NCI-H446 treated with DMSO at 0.1 percent for 48 hours (cell line): ENCODE measurements at regions not wholly inside any gene's neighbourhood (a gene's known extent, or its start where the extent isn't known, plus 50 kb on each side); places are given as distances from the start of the nearest gene placed in this dataset.
A peak's percentile ranks its signal among the peaks of the same experiment; 100 is the strongest.

ENCODE experiments used
- DNase-seq: peaks from one replicate; lab custom pipeline; 2025; lab: John Stamatoyannopoulos, UW

- no peak for DNase-seq
Observed at GRCh38 chr9:18350036-18350435, 123.9 kb upstream of the ADAMTSL1 start.

DNA sequence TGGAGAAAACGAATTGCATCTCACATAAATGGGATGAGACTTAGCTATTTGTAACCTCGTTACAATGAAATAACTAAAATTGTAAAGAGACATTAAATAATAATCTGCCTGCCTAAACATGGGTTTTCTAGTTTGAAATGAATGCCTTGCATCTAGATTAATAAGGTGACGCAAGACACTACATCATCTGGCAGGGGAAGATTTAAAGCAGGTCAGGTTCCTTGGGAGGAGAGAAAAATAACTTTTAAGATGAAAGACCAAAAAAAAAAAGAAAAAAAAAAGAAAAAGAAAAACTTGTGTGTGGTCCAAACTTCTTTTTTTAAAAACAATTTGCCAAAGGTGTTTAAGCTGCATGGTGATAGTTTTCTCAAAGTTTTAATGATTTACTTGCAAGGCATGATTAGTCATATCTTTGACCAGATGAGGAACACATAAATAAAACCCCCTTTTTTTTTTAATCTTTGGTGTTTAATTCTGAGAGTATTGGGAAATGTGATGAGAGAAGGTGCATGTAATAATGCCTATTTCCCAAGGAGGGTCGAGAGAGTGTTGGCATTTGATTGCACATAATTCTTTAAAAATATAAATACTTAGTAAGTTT is 122.9 kb upstream of the ADAMTSL1 start:
- DNase-seq: no peak

DNA sequence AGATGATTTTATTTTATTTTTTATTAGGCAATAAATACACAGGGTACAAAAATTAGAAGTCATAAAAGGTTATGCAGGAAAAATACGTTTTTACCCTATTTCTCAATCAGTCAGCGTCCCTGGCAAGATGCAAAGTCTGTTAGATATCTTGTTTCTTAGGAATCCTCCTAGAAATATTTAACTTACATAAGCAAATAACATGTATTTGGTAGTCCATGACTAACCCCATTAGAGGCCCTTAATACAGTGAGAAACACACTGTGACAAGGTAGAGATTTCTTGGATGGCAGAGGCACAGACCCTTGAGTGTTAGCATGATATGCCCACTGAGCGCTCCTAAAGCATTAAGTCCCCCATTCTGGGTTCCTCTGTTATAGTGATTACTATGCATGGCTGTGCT is 121.2 kb upstream of the ADAMTSL1 start:
- DNase-seq: no peak

- no peak for DNase-seq
Observed at GRCh38 chr9:18353473-18353872, 120.5 kb upstream of the ADAMTSL1 start.

DNA sequence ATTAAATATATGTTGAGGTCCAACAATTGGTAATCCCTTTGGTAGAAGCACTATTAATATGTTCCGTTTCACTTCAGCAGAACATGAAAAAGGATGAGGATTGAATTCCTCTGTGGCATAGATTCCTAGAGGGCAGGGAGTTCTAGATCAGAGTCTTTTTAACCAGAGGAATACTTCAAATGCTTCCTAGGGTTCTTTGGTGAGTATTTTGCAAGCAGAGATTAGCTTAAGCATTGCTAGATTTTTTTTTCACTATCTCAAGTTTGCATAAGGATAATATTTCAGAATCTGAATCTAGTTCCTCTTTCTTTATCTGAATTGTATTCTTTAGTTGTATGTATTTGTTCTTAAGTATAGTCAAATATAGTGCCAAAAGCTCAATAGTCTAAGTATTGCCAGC is 116.6 kb upstream of the ADAMTSL1 start:
- DNase-seq: no peak

DNA sequence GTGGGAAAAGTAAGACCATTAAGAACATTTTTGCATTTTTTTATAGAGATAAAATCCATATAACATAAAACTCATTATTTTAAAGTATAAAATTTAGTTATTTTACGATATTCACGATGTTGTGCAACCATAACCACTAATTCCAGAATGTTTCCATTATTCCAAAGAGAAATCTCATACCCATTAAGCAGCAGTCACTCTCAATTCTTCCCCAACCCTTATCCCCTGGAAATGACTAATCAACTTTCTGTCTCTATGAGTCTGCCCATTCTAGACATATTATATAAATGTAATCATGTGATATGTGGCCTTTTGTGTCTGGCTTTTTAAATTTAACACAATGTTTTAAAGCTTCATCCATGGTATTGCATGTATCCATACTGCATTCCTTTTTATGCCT is 115.6 kb upstream of the ADAMTSL1 start:
- DNase-seq: no peak

DNA sequence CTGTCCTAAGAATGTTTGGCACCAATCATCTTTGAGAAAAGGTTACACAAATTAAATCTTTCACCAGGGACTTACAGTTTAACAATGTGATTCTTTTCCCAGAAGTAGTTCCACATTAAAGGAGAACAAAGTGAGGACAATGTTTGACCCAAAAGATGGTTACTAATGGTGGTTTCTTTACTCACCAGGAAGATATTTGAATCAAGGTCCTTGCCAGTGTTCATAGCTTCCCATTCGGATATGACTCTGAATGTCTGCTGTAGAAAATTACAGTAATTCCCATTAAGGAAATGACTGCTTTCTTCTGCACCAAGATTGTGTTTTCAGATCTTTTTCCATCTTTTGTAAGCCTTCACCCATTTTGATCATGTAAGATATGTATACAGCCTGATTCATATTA is 114.6 kb upstream of the ADAMTSL1 start:
- DNase-seq: no peak

GRCh38 chr9:18360005-18360404 is 113.9 kb upstream of the ADAMTSL1 start:
- no peak for DNase-seq

DNA sequence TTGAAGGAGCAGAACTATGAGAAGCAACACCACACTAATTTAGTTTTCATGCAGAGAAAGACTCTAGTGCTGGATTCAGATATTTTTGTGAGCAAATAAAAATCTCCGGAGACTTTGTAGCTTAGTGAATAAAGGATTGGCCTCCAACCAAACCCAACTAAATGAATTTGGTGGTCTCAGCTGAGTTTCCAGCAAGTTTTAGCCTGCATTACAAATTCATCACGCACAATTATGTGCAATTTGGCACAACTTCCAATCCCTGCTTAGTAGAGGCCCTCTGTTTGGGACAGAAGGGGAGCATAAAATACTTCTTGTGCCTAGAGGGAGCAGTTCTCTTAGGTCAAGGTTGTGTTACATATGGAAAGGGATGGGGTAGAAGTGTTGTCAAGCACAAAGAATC is 112.3 kb upstream of the ADAMTSL1 start:
- DNase-seq: no peak

DNA sequence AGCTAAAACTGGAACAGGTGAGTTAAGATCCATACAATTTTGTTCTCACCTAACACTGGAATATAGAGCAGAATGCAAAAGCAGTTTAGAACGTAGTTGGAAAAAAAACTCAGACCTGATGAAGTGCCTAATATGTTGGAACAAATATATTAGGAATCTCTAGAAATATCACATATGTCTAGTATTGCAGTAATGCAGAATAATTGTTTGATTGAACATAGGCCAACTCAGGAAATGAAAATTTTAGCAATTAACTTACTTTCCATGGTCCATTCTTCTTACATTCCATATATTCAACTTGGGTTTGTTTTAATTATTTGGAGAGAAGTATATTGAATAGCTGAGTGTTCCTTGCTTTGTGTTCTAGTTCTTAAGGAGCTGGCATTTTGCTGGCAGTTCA is 111.8 kb upstream of the ADAMTSL1 start:
- DNase-seq: no peak

DNA sequence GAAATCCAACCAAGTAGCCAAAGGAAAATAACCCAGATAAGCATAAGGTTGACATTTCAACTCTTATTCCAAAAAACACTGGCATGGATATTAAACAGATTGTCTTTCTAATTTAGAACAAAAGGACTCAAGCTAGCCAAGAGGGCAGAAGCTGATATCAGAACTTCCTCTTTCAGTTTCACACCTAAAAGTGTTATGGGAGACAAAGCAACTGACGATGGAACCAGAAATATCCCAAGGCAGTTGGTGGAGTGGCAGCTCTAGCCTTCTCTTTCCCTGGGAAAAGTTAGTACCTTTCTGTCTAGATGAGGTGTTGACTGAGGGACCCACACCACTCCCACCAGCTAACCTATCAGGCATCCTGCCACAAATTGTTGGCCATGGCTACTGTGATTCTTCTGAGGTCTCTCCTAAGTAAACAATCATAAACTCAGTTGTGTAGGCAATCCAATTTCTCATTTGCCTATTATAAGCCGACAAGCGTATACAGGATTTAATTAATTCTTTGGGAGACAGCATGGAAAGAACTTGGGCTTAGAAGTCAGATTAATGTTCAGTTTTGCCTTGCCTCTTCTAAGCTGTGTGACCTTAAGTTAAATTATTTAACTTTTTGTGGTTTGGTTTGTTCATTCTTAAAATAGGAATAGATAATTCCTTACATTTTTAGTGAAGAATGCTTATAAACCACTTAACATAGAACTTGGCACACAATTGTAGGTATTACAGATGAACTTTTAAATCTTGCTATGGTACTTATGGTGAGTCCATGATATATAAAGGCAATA is 110.9 kb upstream of the ADAMTSL1 start:
- no peak for DNase-seq

- DNase-seq: no peak
Observed at GRCh38 chr9:18365651-18366050, 108.3 kb upstream of the ADAMTSL1 start.

DNA sequence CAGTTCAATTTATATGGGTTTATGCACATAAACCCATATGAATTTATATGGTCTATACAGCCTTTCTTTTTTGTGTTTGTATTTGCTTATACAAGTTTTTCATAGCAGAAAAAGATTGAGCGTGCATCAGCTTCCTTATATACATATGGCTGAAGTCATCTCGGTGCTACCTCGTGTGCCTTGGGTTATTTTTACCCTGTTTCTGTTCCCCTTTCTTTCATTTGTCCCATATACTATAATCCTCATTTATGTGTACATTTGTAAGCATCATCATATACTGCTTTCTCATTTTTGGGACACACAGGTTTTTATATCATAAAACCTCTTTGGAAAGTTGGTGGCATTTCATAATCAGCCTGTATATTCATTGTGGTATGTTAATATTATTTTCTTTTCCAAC is 107.8 kb upstream of the ADAMTSL1 start:
- DNase-seq: no peak

- no peak for DNase-seq
Observed at GRCh38 chr9:18368206-18368605, 105.7 kb upstream of the ADAMTSL1 start.

DNA sequence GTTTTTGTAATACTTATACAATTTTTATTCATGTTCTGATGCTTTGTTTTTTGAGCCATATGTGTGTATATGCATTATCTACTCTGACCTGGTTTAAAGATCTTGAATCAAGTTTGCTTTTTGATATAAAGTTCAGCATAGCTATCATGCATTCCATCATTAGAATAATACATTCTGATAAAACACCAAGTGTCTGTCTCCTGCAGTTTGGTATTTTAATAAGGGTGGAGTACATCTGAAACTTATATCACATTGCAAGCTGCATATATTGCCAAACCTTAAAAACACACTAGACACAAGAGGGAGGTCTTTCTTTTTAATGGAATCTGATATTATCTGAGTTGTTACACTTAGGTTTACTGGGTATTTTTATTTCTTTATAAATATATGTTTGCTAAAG is 102.8 kb upstream of the ADAMTSL1 start:
- DNase-seq: no peak

DNA sequence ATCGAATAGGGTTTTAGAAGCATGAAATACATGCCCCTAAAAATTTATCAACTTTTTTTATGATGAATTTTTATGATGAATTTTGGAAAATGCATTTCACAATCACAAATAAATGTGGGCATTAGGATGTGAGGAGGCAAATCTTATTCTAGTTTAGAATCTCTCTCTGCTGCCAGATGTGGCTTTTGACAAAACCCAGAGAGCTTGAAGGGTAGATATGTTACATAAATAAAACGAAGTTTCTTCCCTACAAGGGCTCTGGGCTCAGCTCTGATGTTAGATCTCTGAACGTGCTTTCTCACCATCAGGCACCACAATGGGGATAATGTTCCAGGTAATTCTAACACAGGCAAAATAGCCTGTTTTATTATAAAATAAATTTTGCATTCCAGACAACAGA is 102.3 kb upstream of the ADAMTSL1 start:
- no peak for DNase-seq

DNA sequence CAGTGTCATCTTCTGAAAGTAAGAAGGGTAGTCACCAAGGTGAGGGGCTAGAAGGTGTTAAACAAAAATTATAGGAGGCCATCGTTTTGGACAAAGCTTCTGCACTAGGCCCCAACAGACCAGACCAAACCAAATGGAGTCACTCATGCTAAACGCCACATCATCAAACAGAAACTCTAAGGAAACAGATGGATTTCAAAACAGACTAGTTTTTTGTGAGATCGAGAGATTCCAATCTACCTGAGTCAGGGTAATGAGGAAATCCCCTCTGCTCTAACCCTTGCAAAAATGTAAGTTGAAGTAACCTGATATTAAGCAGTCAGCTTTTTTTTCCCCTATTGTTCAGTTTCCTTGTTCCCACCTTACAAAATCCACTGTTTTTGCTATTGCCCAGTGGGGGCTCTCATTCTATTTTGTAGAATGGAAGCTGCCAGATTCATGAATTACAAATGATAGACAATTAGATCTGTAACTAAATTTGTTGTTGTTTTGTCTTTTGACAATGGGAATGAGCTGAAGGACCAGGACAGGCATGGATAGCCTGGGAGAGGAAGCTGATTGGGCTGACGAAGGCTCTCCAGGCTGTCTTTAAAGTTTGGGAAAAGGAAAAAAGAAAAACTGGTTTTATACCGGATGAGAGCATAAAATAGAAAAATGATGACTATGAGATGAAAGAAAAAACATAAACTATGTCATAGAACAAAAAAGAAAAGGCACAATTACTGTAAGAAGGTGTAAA is 94.7 kb upstream of the ADAMTSL1 start:
- DNase-seq: no peak

- DNase-seq: no peak
Observed at GRCh38 chr9:18382243-18382642, 91.7 kb upstream of the ADAMTSL1 start.

GRCh38 chr9:18384066-18384465 is 89.9 kb upstream of the ADAMTSL1 start:
- DNase-seq: no peak

GRCh38 chr9:18385696-18386490 is 88.1 kb upstream of the ADAMTSL1 start:
- DNase-seq: no peak

DNA sequence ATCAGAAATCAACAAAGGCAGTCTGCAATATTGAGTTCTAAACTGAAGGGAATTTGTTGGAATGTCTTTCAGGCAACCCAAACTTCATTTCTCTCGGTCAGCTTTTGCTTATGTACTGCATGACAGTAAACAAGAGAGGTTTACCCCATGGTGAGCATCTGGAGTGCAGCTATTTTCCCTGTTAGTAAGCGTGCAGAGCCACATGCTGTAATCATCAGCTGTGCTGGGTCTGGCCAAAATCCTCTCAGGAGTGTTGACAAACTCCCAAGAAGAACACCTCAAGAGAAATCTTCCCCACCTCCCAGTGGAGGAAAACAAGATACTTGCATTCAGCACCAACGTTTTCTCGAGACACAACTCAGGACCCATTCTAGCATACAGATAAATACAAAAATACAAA is 83.6 kb upstream of the ADAMTSL1 start:
- no peak for DNase-seq

DNA sequence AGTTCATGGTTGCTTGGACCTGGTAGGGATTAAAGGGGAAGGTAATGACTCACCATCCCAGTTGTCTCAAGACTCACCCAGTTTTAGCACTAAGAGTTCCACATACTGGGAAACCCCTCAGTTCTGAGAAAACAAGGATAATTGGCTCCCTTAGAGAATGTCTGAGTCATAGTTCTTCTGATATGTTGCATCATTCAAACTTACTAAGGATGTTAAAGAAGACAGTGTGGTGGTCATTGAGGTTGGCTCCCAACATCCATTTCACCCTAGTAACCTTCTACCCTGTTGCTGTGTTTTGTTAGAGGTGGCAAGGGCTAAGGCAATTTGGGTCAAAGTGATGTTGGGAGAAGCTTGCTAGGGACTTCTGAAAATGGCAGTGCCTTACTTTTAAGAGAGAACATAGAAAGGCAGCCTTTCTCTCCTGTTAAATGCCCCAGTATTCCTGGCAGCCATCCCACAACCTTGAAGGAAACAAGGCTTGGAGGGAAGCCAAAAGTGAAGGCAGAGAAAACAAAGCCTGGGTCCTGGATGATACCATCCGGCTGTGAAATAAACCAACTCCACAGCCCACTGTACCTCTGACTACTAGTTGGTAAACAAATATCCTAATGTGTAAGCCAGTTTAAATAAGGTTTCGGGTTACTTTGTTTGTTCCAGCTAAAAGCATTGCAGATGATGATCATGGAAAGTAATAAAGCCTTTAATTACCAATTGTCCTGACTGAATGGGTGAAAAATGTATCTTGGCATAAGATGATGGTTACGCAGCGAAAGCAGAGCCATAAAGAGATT is 80.4 kb upstream of the ADAMTSL1 start:
- DNase-seq: peak; percentile 67
